ENCODE measurements at regions not wholly inside any gene's neighbourhood (a gene's known extent, or its start where the extent isn't known, plus 50 kb on each side); places are given as distances from the start of the nearest gene placed in this dataset.

GRCh38 chr13:89496478-89496877 lies 1825.3 kb downstream of the SLITRK5 start:
- H3K79me2 ChIP-seq (ENCODE audit: low read length), result no peaks in the 10 kb centered on the region
- no peaks in the 10 kb centered on the region for H3K9me3 ChIP-seq (ENCODE audit: low read length)
- H3K4me3 ChIP-seq (ENCODE audit: low read length), result no peak overlapping the region
- no peaks in the 10 kb centered on the region for H3F3A ChIP-seq (ENCODE audit: low read length, unreplicated experiment)
- ATAC-seq (no peak), DNase-seq (no peak)
- H3K4me2 ChIP-seq (ENCODE audit: low read length), result no peak overlapping the region
- CTCF ChIA-PET, result no interaction called here
- POLR2A ChIA-PET (ENCODE audit: unreplicated experiment), result no interaction called here
- no peaks in the 10 kb centered on the region for H4K20me1 ChIP-seq (ENCODE audit: low read length)
- no peaks in the 10 kb centered on the region for H3K4me1 ChIP-seq (ENCODE audit: insufficient read depth, low read length)
- intact Hi-C loops (cut with micrococcal nuclease), result no loop called here
- no peak overlapping the region for H3K9ac ChIP-seq (ENCODE audit: low read length)
- no peak overlapping the region for H3K27ac ChIP-seq (ENCODE audit: low read length)
- TF ChIP-seq EZH2 (IDR thresholded peaks at IDR 0.05; ENCODE audit: low read length, unreplicated experiment) (no peak), EZH2phosphoT487 (IDR thresholded peaks at IDR 0.05; ENCODE audit: borderline replicate concordance, low read length) (no peak)
- TF ChIP-seq, protein P1, sequence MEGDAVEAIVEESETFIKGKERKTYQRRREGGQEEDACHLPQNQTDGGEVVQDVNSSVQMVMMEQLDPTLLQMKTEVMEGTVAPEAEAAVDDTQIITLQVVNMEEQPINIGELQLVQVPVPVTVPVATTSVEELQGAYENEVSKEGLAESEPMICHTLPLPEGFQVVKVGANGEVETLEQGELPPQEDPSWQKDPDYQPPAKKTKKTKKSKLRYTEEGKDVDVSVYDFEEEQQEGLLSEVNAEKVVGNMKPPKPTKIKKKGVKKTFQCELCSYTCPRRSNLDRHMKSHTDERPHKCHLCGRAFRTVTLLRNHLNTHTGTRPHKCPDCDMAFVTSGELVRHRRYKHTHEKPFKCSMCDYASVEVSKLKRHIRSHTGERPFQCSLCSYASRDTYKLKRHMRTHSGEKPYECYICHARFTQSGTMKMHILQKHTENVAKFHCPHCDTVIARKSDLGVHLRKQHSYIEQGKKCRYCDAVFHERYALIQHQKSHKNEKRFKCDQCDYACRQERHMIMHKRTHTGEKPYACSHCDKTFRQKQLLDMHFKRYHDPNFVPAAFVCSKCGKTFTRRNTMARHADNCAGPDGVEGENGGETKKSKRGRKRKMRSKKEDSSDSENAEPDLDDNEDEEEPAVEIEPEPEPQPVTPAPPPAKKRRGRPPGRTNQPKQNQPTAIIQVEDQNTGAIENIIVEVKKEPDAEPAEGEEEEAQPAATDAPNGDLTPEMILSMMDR (conservative IDR thresholded peaks at IDR 0.05; ENCODE audit: low read depth, low read length), result no peak
- no peaks in the 10 kb centered on the region for H3K27me3 ChIP-seq (ENCODE audit: low read length)
- H2AFZ ChIP-seq (ENCODE audit: low read length), result no peak overlapping the region
- no TSS peak for BruUV-seq (replicated peaks)
- no peaks in the 10 kb centered on the region for H3K36me3 ChIP-seq (ENCODE audit: low read depth, low read length)
- no peaks in the 10 kb centered on the region for H3K9me2 ChIP-seq (replicated peaks; ENCODE audit: low read length)

DNA sequence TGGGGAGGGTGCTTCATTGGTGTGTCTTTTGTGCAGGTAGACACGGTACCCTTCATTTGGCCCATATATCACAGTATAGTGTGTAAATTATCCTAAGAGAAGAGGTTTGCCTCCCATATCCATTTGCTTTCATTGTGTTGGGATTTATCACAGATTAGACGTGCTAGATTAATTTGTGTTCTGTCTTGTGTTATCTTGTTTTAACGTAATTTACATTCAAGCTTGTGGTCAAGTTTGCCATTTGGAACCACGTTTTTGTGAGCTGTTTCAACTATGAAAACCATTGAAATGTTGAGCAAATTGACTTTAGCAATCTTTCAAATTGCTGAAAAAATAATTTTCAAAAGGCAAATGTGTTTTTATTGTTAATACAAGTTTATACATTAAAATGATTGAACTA lies 1826.5 kb downstream of the SLITRK5 start:
- CTCF ChIA-PET, result no interaction called here
- H4K20me1 ChIP-seq (ENCODE audit: low read length), result no peaks in the 10 kb centered on the region
- POLR2A ChIA-PET (ENCODE audit: unreplicated experiment), result no interaction called here

GRCh38 chr13:89502286-89502685 lies 1831.1 kb downstream of the SLITRK5 start:
- Histone ChIP-seq H3K27ac (ENCODE audit: low read length) (no peak overlapping the region), H3K4me3 (ENCODE audit: low read length) (no peak overlapping the region), H3K27me3 (ENCODE audit: low read length) (no peaks in the 10 kb centered on the region), H3K36me3 (ENCODE audit: low read depth, low read length) (no peaks in the 10 kb centered on the region), H4K20me1 (ENCODE audit: low read length) (no peaks in the 10 kb centered on the region), H2AFZ (ENCODE audit: low read length) (no peak overlapping the region), H3K9me3 (ENCODE audit: low read length) (no peaks in the 10 kb centered on the region), H3K9me2 (replicated peaks; ENCODE audit: low read length) (no peaks in the 10 kb centered on the region), H3K9ac (ENCODE audit: low read length) (no peak overlapping the region), H3F3A (ENCODE audit: low read length, unreplicated experiment) (no peaks in the 10 kb centered on the region), H3K79me2 (ENCODE audit: low read length) (no peaks in the 10 kb centered on the region), H3K4me1 (ENCODE audit: insufficient read depth, low read length) (no peaks in the 10 kb centered on the region), H3K4me2 (ENCODE audit: low read length) (no peak overlapping the region)
- ChIA-PET POLR2A (ENCODE audit: unreplicated experiment) (no interaction called here), CTCF (no interaction called here)
- BruUV-seq (replicated peaks), result no TSS peak
- DNase-seq, result no peak
- no peak for ATAC-seq
- TF ChIP-seq EZH2phosphoT487 (IDR thresholded peaks at IDR 0.05; ENCODE audit: borderline replicate concordance, low read length) (no peak), EZH2 (IDR thresholded peaks at IDR 0.05; ENCODE audit: low read length, unreplicated experiment) (no peak)
- TF ChIP-seq, protein P1 (conservative IDR thresholded peaks at IDR 0.05; ENCODE audit: low read depth, low read length), result no peak
- intact Hi-C loops (cut with micrococcal nuclease), result no loop called here

More for the DNA sequence above, 1826.5 kb downstream of the SLITRK5 start:
- H3K4me1 ChIP-seq (ENCODE audit: insufficient read depth, low read length), result no peaks in the 10 kb centered on the region
- H3K4me3 ChIP-seq (ENCODE audit: low read length), result no peak overlapping the region
- no peaks in the 10 kb centered on the region for H3K9me2 ChIP-seq (replicated peaks; ENCODE audit: low read length)
- DNase-seq, result no peak
- H2AFZ ChIP-seq (ENCODE audit: low read length), result no peak overlapping the region
- intact Hi-C loops (cut with micrococcal nuclease), result no loop called here
- no peaks in the 10 kb centered on the region for H3K36me3 ChIP-seq (ENCODE audit: low read depth, low read length)
- H3K4me2 ChIP-seq (ENCODE audit: low read length), result no peak overlapping the region
- no TSS peak for BruUV-seq (replicated peaks)
- H3K27ac ChIP-seq (ENCODE audit: low read length), result no peak overlapping the region
- H3K9me3 ChIP-seq (ENCODE audit: low read length), result no peaks in the 10 kb centered on the region
- TF ChIP-seq EZH2phosphoT487 (IDR thresholded peaks at IDR 0.05; ENCODE audit: borderline replicate concordance, low read length) (no peak), EZH2 (IDR thresholded peaks at IDR 0.05; ENCODE audit: low read length, unreplicated experiment) (no peak)
- TF ChIP-seq, protein P1 (conservative IDR thresholded peaks at IDR 0.05; ENCODE audit: low read depth, low read length), result no peak
- no peaks in the 10 kb centered on the region for H3K27me3 ChIP-seq (ENCODE audit: low read length)
- no peaks in the 10 kb centered on the region for H3F3A ChIP-seq (ENCODE audit: low read length, unreplicated experiment)
- H3K79me2 ChIP-seq (ENCODE audit: low read length), result no peaks in the 10 kb centered on the region
- H3K9ac ChIP-seq (ENCODE audit: low read length), result no peak overlapping the region
- no peak for ATAC-seq
